ENCODE measurements at regions not wholly inside any gene's neighbourhood (a gene's known extent, or its start where the extent isn't known, plus 50 kb on each side); places are given as distances from the start of the nearest gene placed in this dataset.

DNA sequence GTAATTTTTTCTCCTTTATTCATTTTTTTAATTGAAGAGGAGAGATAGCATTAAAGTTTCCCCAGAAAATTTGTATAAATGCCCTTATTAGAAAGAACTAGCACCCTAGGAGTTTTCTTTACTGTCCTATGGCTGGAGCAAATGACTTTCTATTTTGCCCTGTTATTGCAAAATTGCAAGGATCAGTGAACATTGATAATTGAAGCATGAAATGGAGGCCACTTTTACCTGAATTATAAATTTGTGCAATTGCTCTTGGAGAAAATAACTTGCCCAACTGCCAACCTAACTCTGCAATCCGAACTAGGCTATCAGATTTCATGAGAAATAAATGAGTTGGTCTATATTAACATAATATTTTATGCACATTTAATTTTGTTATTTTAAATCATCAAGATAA is 111.9 kb downstream of the MTRR start:
- TF ChIP-seq, protein P1, sequence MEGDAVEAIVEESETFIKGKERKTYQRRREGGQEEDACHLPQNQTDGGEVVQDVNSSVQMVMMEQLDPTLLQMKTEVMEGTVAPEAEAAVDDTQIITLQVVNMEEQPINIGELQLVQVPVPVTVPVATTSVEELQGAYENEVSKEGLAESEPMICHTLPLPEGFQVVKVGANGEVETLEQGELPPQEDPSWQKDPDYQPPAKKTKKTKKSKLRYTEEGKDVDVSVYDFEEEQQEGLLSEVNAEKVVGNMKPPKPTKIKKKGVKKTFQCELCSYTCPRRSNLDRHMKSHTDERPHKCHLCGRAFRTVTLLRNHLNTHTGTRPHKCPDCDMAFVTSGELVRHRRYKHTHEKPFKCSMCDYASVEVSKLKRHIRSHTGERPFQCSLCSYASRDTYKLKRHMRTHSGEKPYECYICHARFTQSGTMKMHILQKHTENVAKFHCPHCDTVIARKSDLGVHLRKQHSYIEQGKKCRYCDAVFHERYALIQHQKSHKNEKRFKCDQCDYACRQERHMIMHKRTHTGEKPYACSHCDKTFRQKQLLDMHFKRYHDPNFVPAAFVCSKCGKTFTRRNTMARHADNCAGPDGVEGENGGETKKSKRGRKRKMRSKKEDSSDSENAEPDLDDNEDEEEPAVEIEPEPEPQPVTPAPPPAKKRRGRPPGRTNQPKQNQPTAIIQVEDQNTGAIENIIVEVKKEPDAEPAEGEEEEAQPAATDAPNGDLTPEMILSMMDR (IDR thresholded peaks at IDR 0.05): no peak
- no peak for TF ChIP-seq POLR2A (IDR thresholded peaks at IDR 0.05)

Measured in lower leg skin (tissue), 3 donors.